ENCODE measurements at regions not wholly inside any gene's neighbourhood (a gene's known extent, or its start where the extent isn't known, plus 50 kb on each side); places are given as distances from the start of the nearest gene placed in this dataset.

- TF ChIP-seq CTCF (IDR thresholded peaks at IDR 0.05) (no peak), POLR2A (IDR thresholded peaks at IDR 0.05) (no peak), EP300 (IDR thresholded peaks at IDR 0.05) (no peak)
Measured at GRCh38 chr21:39054066-39054465, 129.2 kb downstream of the PSMG1 start.
